HG03175 (cell line): ENCODE measurements at regions not wholly inside any gene's neighbourhood (a gene's known extent, or its start where the extent isn't known, plus 50 kb on each side); places are given as distances from the start of the nearest gene placed in this dataset.
"Not testable (repeated sequence)": the region's sequence is repeated elsewhere in the genome, so short reads cannot be mapped to it uniquely, and the experiment has no call there.

Source experiments
- ATAC-seq: cut with Tn5 transposase; IDR thresholded peaks from one replicate; pipeline ENCODE4 v1.9.1; 2021; ENCODE audit warnings: mild to moderate bottlenecking, moderate library complexity; ENCODE audit not compliant: unreplicated experiment

DNA sequence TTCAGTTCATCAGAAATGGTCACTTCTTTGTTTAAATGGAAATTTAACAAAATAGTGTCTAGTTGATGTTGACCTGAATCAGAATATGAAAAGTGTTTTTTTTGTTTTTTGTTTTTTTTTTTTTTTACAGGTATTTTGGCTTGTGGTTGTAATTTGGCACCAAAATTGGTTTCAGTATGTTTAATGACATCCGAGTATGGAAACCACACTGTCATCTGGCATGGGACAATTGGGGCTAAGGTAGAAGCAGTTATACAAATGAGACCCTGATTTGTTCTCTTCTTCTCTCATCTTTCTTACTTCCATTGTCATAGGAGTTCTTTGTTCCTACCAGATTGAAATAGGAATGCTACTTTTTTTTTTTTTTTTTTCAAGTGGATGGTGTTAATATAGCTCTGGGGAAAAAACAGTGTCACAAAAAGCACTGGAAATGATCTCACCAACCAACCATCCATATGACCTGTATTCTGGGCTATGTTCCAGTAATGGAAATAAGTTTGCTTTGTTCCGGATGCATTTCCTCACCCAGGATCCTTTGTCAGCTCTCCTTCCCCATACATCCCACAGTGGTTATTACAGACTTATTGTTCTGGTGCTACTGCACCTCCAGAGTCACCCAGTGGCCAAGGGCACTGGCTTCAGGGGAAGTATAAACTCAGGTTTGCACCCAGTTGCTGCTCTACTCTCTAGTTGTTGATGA is 95.8 kb downstream of the ATXN3L start:
- ATAC-seq = no peak

DNA sequence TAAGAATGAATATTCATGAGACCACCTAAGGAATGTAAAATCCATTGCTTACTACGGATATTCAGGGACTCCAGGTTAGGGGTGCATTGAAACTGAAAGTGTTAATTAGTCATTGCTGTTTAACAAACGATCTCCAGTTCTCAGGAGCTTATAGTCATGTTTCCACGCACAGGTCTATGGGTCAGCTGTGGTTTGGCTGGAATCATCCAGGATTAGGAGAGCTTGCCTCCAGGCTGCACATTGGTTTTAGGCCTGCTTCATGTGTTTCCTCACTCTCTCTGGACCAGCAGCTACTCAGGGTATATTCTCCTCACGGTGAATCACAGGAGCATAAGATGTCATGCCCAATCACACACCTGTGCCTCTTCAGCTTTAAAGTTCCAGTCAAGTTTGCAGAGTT is 98.9 kb downstream of the ATXN3L start:
- no peak for ATAC-seq

DNA sequence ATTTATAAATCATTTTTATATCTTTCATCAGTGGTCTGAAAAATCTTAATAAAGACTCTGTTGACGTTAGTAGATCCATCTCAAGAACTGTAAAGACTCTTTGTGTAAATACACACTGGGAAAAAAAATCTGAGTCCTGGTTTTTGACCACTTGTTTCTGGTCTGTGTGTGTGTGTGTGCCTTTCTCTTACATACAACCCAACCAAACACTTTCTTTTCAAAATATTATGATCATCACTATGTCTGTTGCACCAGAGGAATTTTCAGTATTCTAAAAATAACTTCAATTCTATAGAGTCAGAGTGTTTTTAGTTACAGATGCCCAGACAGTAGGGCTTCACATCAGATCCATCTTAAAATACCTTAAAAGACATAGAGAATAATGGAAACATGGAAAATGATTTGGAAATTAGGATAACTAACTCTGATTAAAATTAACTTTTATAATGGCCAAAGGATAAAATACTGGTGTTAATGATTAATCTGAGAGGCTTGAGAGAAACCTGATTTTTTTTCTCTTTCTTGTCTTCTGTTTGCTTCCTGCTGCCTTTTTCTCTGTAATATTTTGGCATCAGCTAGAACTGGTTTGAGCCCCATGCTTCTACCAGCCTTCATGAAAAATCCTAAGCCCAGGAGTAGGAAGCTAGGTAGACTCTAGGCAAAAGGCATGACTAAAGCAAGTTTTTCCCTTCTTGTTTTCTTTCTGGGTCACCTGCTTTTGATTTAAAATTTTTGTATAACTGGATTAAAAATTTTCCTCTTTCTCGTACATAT is 99.7 kb downstream of the ATXN3L start:
- no peak for ATAC-seq

DNA sequence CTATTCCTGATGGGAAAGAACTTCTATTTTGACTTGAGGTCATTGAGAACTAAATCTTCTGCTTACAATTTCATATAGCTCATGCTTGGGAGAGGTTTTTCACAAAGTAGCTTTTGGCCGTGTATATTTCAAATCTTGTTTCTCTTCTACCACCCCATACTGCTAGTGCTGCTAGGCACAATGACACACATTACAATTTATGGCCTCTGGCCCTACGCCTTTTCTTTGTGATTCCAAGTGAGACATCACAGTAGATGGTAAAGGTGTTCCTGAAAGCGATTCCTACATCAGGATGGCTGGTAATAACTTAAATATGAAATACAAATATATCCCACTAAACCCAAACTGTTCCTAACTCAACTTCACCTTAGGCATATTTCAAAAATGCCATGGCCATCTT is 101.1 kb downstream of the ATXN3L start:
- ATAC-seq = no peak

DNA sequence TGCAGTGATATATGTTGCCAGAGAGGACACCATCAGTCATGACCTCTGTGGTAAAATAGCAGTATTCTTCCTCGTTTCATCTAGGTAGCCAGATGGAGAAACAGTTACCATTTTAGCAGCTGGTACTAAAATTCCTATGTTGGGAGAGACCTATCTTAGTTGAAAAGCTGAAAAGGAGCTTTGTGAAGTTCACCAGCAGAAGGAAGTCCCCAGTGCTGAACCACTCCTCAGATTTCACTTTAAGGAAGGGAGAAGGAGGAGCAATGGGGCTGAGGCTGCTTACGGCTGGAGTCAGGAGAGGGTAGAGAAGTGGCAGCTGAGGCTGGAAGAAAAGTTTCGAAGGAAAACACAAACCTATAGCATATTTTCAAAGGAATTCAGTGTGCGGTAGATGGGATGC is 103.7 kb downstream of the ATXN3L start:
- ATAC-seq = no peak

DNA sequence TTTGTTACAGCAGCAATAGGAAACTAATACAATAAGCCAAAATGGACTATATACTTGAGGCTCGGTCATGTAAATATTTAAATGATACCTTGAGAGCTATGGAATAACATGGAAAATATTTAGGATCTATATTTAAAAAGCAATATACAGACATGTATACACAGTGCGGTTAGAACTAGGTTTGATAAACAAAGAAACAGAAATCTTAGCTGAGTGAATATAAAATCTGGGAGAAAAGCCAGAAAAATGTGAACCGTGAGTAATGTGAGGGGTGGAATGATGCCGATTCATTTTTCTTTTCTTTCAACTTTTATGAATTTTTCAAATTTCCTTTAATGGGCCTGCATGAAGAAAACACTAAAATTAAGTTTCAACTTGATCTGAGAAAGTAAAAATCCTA is 104.1 kb downstream of the ATXN3L start:
- no peak for ATAC-seq

DNA sequence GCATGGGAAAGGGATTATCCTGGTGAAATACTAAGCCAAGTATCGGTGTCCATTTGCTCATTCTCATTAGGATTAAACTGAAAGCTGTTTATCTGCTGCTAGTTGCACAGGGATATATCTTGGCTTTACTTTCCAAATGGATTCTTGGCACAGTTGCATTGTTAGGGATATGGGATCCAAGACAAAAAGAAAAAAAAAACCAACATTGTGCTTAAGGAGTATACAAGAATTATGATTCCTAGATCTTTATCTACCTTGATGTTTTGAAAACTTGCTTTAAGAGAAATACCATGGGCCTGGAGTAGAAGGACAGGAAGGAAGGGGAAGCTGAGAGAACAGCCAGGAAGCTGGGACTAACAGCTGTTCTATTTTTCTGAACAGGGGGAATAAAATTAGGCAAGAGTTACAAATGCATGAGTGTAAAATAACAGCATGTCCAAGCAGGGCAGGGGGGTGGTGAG is 107.6 kb downstream of the ATXN3L start:
- no peak for ATAC-seq

DNA sequence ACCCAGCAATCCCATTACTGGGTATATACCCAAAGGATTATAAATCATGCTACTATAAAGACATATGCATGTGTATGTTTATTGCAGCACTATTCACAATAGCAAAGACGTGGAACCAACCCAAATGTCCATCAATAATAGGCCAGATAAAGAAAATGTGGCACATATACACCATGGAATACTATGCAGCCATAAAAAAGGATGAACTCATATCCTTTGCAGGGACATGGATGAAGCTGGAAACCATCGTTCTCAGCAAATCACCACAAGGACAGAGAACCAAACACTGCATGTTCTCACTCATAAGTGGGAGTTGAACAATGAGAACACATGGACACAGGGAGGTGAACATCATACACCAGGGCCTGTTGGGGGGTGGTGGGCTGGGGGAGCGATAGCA is 109.7 kb downstream of the ATXN3L start:
- not testable (repeated sequence) for ATAC-seq

DNA sequence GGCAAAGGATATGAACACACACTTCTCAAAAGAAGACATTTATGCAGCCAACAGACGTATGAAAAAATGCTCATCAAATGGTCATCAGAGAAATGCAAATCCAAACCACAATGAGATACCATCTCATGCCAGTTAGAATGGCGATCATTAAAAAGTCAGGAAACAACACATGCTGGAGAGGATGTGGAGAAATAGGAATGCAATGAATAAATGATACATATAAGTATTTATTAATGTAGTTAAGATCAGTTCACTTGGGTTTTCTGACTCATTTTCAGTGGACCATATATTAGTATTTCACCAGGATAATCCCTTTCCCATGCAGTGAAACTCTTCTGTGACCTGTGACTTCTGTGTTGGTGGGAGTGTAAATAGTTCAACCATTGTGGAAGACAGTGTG is 110.1 kb downstream of the ATXN3L start:
- ATAC-seq = not testable (repeated sequence)

DNA sequence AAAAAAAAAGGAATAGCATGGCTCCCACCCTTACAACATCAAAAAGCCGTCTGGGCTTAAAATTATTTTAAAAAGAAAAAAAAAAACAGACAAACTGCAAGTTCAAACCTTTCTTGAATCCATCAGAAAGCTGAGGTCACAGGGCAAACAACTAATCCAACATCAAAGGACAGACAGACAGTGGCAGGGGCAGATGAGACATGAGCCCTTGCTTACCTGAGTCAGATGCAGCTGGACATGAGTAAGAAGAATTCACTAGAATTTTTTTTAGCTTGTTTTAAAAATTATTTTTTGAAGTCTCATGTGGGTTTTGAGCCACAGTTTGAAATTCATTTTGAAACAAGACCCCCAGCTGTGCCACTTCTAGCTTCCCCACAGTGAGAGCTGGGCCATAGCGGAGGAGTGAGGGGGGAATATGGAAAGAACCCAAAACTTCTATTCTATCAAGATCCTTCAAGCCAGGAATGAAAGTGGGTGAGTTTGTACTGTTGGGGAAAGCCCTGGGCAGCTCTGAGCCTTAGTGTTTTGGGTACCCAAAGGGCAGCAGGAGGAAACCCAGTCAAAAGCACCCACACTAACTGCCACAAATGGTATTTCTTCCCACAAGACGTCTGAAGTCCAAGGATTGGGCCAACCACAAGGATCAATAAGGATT is 111.4 kb downstream of the ATXN3L start:
- ATAC-seq = no peak

DNA sequence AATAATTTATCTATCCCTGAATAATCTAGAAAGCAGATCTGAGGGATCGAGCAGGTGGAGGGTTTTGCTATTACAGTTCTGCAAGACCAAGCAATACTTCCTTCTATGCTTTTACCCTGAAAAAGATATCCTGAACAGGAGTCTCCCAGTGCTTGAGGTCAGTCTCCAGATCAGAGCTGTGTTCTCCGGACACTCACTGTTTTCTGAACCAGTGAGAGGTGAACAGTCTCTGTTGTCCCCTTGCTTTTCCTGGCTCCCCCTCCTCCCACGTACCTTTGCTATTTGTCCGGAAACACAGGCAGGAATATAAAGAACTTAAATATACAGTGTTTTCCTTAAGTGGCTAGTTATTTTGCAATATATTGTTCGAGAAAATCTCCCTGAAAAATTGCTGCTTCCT is 116.6 kb downstream of the ATXN3L start:
- ATAC-seq = no peak

DNA sequence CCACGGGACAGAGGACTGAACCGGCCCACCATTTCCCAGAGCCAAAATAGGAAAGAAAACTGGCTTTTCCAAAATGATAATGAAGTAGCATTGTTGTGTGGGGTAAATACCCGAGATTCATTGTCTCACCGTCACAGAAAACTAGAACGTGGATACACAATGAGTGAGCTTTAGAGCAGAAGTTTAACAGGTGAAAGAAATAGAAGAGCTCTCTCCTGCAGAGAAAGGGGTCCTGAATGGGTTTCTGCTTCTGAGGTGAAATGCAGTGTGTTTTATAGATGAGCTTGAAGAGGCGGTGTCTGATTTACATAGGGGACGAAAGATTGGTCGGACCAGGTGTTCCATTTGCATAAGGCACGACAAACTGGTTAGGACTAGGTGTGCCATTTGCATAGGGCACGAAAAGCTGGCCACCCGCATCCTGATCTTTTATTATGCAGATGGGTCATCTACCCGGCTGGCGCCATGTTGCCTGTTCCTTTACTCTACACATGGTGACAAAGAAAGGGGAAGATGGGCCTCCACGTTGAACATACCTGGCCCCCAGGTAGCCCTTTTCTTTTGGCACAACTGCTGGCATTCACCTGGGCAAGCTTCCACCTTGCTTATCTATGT is 118.1 kb downstream of the ATXN3L start:
- no peak for ATAC-seq

DNA sequence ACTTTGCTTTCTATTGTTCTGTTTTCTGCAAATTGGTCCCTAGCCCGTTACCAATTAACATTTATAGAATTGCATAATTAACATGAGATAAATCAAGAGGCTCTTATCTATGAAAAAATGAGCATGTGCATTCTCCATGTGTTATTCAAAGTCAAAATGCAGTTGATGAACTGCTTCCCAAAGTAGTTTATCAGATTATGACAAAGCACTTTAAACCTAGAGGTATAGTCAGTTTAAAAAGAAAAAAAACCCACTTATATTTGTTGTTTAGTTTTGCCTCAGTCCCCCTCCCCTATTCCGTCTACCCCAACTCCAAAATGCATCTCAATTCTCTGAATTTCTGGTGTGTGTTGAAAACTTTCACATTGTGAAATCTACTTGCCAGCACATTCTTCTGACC is 119.5 kb downstream of the ATXN3L start:
- no peak for ATAC-seq

DNA sequence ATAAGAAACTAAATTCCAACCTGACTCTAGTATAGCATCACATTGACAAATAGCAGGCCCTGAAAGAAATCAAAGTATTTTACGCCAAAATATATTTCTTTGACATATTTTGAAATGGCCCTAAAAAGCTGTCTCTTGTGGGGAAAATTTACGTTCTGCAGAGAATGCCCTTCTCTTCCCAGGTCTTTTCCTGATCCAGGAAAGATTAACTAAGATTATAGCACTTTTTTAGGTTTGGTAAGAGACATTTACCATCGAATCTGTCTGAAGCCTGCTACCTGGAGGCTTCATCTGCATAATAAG is 121.1 kb downstream of the ATXN3L start:
- no peak for ATAC-seq

DNA sequence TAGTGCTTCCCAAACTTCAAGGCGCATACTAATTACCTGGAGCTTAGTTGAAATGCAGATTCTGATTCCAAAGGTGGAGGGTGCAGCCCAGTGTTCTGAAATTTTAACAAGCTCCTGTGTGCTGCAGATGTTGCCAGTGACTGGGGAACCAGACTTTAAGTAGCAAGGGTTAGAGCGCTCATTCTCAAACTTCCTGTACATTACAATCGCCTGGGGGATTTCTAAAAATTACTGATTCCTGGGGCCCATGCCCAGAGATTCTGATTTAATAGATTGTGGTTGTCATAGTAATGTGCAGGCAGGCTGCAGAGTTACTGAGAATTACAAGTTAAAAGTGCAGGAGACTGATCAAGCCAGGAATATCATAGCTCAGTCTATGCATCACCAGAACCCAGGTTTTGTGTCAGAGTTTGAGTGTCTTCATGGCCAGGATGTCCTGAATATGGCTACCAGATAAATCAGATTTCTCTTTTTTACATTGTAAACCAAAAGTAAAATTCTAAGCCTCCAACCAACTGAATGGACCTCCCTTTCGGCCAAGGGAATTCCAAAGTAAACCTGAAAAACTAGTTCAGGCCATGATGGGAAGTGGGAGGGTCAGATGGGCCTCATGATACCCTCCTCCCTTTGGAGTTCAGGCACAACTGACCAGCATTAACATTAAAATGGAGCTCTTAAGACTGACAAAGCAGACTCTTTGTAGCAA is 121.6 kb downstream of the ATXN3L start:
- ATAC-seq = no peak

DNA sequence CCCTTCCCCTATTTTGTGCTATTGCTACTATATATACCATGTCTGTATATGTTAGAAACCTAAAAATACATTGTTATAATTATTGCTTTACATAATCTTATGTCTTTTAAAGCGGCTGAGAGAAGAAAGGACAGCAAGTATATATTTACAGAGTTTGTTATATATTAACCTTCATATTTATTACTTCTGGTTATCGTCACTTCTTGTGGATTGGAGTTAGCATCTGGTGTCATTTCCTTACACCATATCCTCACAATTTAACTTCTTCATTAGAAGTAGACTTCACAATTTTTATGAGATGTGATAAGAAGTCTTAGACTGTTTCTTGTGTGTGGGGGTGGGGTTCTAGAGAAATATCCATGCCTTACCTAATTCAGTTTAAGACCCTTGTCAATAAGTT is 123.1 kb downstream of the ATXN3L start:
- ATAC-seq = no peak

DNA sequence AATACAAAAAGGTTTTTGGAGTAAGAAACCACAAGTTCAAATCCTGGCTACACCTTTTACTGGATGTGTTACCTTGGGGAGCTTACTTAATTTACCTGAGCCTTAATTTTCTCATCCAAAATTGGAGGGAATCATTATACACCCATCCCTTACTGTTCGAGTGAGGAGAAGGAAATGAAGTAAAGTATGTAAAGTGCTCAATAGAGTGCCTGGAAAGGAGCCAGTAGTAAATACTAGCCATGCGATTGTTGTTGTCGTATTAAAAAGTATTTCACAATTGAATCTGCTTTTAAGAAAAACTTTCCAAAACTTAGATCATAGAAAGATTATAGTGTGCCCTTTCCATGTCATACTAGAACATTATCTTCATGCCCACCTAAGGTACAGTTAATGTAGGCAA is 124.5 kb downstream of the ATXN3L start:
- no peak for ATAC-seq

DNA sequence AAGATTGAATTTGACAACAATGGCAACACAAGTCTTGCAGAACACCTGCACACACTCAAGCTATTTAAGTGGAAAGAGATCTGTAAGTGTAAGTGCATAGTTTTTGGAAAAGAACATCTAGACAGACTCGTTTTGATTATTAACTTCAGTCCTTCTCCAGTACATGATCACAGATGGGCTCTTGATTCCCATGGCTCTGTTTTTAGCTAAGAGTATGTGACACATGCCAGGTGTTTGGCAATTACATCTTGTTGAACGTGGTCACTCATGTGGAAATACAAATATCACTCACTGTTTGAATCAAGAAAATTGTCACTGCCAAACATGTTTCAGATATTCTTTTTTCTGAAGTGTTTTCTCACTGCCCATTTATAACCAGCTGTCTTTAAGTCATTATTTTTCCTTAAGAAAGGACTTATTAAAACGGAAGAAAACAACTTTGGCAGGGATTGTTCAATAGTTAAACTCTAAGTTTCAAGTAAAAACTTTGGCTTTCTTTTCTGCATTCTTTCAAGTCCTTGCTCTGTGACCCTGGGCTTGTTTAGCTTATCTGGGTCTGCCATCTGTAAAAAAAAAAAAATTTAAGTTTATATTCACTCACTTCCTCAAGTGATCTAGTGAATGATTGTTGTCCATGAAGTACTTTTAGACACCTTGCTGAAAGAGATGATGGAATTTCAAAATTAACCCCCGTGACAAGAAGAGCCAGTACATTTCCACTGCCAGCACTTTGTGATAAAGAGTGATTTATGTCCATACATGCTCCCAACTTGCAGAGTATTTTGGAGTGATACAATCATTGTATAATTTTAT is 125.4 kb downstream of the ATXN3L start:
- ATAC-seq = no peak

DNA sequence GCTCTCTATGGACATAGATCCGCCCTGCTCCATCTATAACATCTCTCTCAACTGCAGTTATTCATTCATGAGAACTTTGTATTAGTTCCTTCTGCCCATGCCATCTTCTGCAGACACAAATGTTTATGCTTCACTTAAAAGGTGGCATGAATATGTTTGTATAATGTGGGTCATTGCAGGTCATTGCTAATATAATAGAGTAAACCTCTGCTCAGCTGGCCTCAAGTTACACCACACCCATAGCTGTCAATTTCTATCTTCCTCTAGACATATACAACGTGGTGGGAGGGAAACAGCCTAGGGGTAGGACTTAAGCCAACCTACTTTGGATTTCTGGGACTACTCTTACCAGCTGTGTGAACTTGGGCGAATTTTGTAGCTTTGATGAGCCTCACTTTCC is 129.8 kb downstream of the ATXN3L start:
- ATAC-seq = no peak

DNA sequence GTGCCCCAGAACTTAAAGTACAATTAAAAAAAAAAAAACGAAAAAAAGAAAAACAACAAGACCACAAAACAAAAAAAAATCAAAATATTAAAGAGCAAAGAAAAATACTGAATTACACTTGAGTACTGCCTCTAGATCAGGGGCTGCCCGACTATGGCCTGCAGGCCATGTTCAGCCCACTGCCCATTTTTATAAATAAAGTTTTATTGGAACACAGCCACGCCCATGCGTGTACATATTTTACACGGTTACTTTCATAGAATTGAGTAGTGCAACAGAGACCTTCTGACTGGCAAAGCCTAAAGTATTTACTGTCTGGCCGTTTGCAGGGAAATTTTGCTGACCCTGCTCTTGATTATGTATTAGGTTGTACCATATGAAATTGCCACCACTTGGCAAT is 130.5 kb downstream of the ATXN3L start:
- no peak for ATAC-seq
